ENCODE measurements at regions not wholly inside any gene's neighbourhood (a gene's known extent, or its start where the extent isn't known, plus 50 kb on each side); places are given as distances from the start of the nearest gene placed in this dataset.

DNA sequence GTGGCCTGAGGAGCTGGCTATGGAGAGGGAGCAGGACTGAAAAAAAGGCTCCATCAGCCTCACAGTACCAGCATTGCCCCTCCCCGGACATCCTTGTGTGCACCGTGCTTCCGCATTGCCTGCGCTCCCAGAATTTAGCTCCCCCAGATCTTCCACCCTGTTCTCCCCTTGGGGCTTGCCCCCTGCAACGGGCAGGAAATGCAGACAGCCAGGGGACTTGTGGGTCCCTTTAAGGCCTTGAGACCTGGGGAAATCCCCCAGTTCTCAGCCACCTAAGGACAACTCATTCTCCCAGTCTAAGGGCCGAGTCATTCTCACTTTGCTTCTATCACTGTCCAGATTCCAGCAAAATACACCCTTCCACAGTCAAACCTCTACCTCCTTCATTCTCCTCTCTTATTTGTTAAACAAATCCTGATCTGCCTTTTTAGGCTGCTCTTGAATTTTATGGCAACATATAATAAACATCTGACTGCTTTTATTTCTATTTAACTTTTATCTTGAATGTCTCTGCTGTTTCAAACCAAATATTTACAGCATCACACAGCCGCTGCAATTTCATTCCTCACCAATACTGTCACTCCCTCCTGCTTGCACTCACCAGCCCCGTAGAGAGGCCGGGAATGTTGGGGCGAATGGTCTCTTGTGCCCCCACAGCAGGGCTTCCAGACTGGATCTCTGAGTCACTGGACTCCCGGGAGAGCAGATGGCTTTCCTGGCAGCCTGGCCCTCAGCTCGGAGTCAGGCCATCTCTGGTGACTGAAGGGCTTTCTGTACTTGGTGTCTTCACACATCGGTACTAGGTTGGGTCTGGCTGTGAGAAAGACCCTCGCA, 221.9 kb downstream of the TSHZ3 start:
- TF ChIP-seq, protein P1, sequence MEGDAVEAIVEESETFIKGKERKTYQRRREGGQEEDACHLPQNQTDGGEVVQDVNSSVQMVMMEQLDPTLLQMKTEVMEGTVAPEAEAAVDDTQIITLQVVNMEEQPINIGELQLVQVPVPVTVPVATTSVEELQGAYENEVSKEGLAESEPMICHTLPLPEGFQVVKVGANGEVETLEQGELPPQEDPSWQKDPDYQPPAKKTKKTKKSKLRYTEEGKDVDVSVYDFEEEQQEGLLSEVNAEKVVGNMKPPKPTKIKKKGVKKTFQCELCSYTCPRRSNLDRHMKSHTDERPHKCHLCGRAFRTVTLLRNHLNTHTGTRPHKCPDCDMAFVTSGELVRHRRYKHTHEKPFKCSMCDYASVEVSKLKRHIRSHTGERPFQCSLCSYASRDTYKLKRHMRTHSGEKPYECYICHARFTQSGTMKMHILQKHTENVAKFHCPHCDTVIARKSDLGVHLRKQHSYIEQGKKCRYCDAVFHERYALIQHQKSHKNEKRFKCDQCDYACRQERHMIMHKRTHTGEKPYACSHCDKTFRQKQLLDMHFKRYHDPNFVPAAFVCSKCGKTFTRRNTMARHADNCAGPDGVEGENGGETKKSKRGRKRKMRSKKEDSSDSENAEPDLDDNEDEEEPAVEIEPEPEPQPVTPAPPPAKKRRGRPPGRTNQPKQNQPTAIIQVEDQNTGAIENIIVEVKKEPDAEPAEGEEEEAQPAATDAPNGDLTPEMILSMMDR (IDR thresholded peaks at IDR 0.05; ENCODE audit: insufficient read depth, low read length, poor library complexity, severe bottlenecking): no peak
- Histone ChIP-seq H3K27me3 (replicated peaks; ENCODE audit: control insufficient read depth, insufficient read depth, low read length) (no peaks in the 10 kb centered on the region), H3K4me3 (replicated peaks; ENCODE audit: low read depth, low read length) (no peak overlapping the region), H3K36me3 (ENCODE audit: control insufficient read depth, insufficient read depth, low read length) (no peaks in the 10 kb centered on the region)
- DNase-seq (ENCODE audit: extremely low read depth, insufficient read length): no peak

DNA sequence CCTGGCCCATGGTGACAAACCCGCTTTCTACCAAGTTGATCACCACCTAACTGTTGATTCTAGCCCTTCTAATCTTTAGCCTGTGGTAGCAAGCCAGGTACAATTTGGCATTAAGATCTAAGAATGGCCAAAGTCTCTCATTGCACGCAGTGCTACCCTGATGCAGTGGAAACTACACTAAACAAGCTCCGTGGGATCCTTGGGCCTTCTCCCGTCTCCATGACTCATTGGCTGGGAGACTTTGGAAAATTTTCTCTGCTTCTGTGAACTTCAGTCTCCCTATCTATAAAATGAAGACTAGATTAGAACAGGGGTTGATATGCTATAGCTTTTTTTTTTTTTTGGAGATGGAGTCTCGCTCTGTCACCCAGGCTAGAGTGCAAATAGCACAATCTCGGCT, 223.0 kb downstream of the TSHZ3 start:
- no peak for DNase-seq (ENCODE audit: extremely low read depth, insufficient read length)
- Histone ChIP-seq H3K36me3 (ENCODE audit: control insufficient read depth, insufficient read depth, low read length) (no peaks in the 10 kb centered on the region), H3K27me3 (replicated peaks; ENCODE audit: control insufficient read depth, insufficient read depth, low read length) (no peaks in the 10 kb centered on the region), H3K4me3 (replicated peaks; ENCODE audit: low read depth, low read length) (no peak overlapping the region)
- TF ChIP-seq, protein P1 (IDR thresholded peaks at IDR 0.05; ENCODE audit: insufficient read depth, low read length, poor library complexity, severe bottlenecking): no peak

DNA sequence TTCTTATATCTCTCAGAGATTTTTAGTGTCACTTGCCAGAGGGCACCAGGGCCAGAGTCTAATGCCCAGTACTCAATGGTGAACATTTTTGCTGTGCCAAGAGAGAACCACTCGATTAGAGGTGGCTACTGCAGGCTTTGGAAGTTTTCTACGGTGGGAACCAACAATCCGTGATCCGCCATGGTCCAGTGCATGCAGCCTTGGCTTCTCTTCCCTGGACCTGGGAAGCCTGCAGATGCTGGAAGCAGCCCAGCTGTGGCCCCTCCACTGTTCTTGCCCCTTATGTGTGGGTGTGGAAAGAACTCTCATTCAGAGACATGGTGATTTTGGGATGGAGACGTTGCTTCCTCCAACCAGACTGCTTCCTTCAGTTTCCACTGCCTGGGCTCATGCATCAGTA, 224.2 kb downstream of the TSHZ3 start:
- Histone ChIP-seq H3K4me3 (replicated peaks; ENCODE audit: low read depth, low read length) (no peak overlapping the region), H3K27me3 (replicated peaks; ENCODE audit: control insufficient read depth, insufficient read depth, low read length) (no peaks in the 10 kb centered on the region), H3K36me3 (ENCODE audit: control insufficient read depth, insufficient read depth, low read length) (no peaks in the 10 kb centered on the region)
- TF ChIP-seq, protein P1 (IDR thresholded peaks at IDR 0.05; ENCODE audit: insufficient read depth, low read length, poor library complexity, severe bottlenecking): no peak
- DNase-seq (ENCODE audit: extremely low read depth, insufficient read length): no peak

DNA sequence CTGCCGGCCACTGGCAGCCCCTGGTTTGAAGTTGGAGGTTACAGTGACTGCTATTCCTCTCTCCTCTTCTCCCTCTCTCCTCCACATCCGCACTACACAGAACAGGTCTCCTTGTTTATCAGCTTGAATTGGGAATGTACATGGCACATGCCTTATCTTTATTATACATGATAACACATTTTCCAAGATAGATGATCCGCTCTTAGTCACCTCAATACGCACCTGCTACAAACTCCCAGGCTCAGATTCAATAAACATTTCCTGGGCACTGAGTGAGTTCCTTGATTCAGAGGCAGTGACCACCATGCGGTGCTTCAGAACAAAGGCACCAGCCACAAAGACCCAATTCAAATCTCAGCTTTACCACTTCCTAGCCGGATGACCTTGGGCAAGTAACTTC, 227.7 kb downstream of the TSHZ3 start:
- Histone ChIP-seq H3K4me3 (replicated peaks; ENCODE audit: low read depth, low read length) (no peak overlapping the region), H3K27me3 (replicated peaks; ENCODE audit: control insufficient read depth, insufficient read depth, low read length) (no peaks in the 10 kb centered on the region), H3K36me3 (ENCODE audit: control insufficient read depth, insufficient read depth, low read length) (no peaks in the 10 kb centered on the region)
- DNase-seq (ENCODE audit: extremely low read depth, insufficient read length): no peak
- TF ChIP-seq, protein P1 (IDR thresholded peaks at IDR 0.05; ENCODE audit: insufficient read depth, low read length, poor library complexity, severe bottlenecking): no peak

DNA sequence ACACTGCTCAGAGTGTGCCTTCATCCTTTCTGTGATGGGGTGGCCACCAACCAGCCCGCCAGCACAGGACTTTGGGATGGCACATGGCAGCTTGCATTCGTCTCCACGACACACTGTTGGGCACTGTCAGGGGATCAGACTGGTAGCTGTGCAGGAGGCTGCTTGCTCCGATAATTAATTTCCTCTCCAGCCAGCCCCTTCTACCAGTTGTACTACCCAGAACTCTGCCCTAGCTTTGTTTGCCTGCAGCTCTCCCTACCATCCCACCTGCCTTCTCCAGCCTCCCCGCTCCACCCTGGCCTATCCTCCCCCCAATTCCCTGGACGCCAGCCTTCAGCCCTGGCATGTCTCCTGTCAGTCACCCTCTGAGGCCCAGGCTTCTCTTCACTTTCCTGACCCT, 228.3 kb downstream of the TSHZ3 start:
- TF ChIP-seq, protein P1 (IDR thresholded peaks at IDR 0.05; ENCODE audit: insufficient read depth, low read length, poor library complexity, severe bottlenecking): no peak
- no peaks in the 10 kb centered on the region for H3K36me3 ChIP-seq (ENCODE audit: control insufficient read depth, insufficient read depth, low read length)
- H3K27me3 ChIP-seq (replicated peaks; ENCODE audit: control insufficient read depth, insufficient read depth, low read length): no peaks in the 10 kb centered on the region
- no peak for DNase-seq (ENCODE audit: extremely low read depth, insufficient read length)
- H3K4me3 ChIP-seq (replicated peaks; ENCODE audit: low read depth, low read length): no peak overlapping the region
